Endothelial cell (in vitro differentiated cells): ENCODE measurements at regions not wholly inside any gene's neighbourhood (a gene's known extent, or its start where the extent isn't known, plus 50 kb on each side); places are given as distances from the start of the nearest gene placed in this dataset.

ENCODE experiments used
- DNase-seq: peaks from one replicate; pipeline ENCODE4 v3.0.0; 2021; ENCODE audit warnings: low spot score
- H3K27ac Mint-ChIP-seq: one replicate; pipeline ENCODE4 v1.8.0; 2021; ENCODE audit warnings: mixed read lengths, inconsistent platforms; ENCODE audit not compliant: unreplicated experiment
- H3K27me3 Mint-ChIP-seq: one replicate; pipeline ENCODE4 v1.8.0; 2021; ENCODE audit warnings: mild to moderate bottlenecking, moderate library complexity, mixed read lengths, inconsistent platforms; ENCODE audit not compliant: unreplicated experiment
- H3K36me3 Mint-ChIP-seq: one replicate; pipeline ENCODE4 v1.8.0; 2021; ENCODE audit warnings: mild to moderate bottlenecking, low read depth, mixed read lengths, inconsistent platforms; ENCODE audit not compliant: unreplicated experiment
- H3K4me1 Mint-ChIP-seq: one replicate; pipeline ENCODE4 v1.8.0; 2021; ENCODE audit warnings: mild to moderate bottlenecking, mixed read lengths, inconsistent platforms; ENCODE audit not compliant: unreplicated experiment
- H3K4me3 Mint-ChIP-seq: one replicate; pipeline ENCODE4 v1.8.0; 2021; ENCODE audit warnings: mild to moderate bottlenecking, mixed read lengths, inconsistent platforms; ENCODE audit not compliant: unreplicated experiment
- H3K9me3 Mint-ChIP-seq: one replicate; pipeline ENCODE4 v1.8.0; 2021; ENCODE audit warnings: mixed read lengths, inconsistent platforms; ENCODE audit not compliant: unreplicated experiment
- TF ChIP-seq, protein P1 (sequence below): fragments of 200-600 bp; sonication (generic); IDR thresholded peaks from one replicate; pipeline ENCODE4 v1.5.0; 2021; ENCODE audit warnings: antibody characterized with exemption; ENCODE audit not compliant: unreplicated experiment

GRCh38 chr20:6232436-6232835 is 109.6 kb upstream of the FERMT1 start:
- Mint-ChIP-seq H3K36me3 (no peaks in the 10 kb centered on the region), H3K27ac (no peak overlapping the region), H3K4me3 (no peak overlapping the region), H3K27me3 (no peaks in the 10 kb centered on the region), H3K4me1 (no peaks in the 10 kb centered on the region), H3K9me3 (no peaks in the 10 kb centered on the region)
- TF ChIP-seq, protein P1, sequence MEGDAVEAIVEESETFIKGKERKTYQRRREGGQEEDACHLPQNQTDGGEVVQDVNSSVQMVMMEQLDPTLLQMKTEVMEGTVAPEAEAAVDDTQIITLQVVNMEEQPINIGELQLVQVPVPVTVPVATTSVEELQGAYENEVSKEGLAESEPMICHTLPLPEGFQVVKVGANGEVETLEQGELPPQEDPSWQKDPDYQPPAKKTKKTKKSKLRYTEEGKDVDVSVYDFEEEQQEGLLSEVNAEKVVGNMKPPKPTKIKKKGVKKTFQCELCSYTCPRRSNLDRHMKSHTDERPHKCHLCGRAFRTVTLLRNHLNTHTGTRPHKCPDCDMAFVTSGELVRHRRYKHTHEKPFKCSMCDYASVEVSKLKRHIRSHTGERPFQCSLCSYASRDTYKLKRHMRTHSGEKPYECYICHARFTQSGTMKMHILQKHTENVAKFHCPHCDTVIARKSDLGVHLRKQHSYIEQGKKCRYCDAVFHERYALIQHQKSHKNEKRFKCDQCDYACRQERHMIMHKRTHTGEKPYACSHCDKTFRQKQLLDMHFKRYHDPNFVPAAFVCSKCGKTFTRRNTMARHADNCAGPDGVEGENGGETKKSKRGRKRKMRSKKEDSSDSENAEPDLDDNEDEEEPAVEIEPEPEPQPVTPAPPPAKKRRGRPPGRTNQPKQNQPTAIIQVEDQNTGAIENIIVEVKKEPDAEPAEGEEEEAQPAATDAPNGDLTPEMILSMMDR = no peak
- DNase-seq = no peak

DNA sequence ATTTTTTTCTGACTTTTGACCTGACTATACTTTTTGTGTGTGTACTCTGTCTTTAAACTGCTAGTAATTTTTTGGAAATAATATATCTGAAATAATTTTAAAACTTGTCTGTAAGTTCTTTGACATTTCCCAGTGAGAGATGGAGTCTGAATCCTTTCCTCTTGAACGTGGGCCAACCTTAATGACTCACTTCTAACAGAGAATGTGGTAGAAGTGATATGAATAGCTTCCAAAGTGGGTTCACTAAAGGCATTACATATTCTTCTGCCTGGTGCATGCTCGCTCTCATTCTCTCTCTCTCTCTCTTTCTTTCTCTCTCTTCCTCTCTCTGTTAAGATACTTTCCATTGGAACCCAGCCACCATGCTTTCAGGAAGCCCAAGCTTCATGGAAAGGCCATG is 108.7 kb upstream of the FERMT1 start:
- H3K4me1 Mint-ChIP-seq = no peaks in the 10 kb centered on the region
- TF ChIP-seq, protein P1 = no peak
- H3K27me3 Mint-ChIP-seq = no peaks in the 10 kb centered on the region
- no peaks in the 10 kb centered on the region for H3K36me3 Mint-ChIP-seq
- no peak for DNase-seq
- no peak overlapping the region for H3K4me3 Mint-ChIP-seq
- no peak overlapping the region for H3K27ac Mint-ChIP-seq
- no peaks in the 10 kb centered on the region for H3K9me3 Mint-ChIP-seq

GRCh38 chr20:6228302-6228843 is 105.5 kb upstream of the FERMT1 start:
- H3K4me3 Mint-ChIP-seq = no peak overlapping the region
- no peaks in the 10 kb centered on the region for H3K27me3 Mint-ChIP-seq
- no peaks in the 10 kb centered on the region for H3K4me1 Mint-ChIP-seq
- TF ChIP-seq, protein P1 = no peak
- H3K27ac Mint-ChIP-seq = no peak overlapping the region
- no peak for DNase-seq
- H3K9me3 Mint-ChIP-seq = no peaks in the 10 kb centered on the region
- no peaks in the 10 kb centered on the region for H3K36me3 Mint-ChIP-seq

GRCh38 chr20:6213311-6213710 is 90.5 kb upstream of the FERMT1 start:
- DNase-seq = no peak
- TF ChIP-seq, protein P1 = no peak
- Mint-ChIP-seq H3K27me3 (no peaks in the 10 kb centered on the region), H3K4me1 (no peaks in the 10 kb centered on the region), H3K27ac (no peak overlapping the region), H3K4me3 (no peak overlapping the region), H3K9me3 (no peaks in the 10 kb centered on the region), H3K36me3 (no peaks in the 10 kb centered on the region)

DNA sequence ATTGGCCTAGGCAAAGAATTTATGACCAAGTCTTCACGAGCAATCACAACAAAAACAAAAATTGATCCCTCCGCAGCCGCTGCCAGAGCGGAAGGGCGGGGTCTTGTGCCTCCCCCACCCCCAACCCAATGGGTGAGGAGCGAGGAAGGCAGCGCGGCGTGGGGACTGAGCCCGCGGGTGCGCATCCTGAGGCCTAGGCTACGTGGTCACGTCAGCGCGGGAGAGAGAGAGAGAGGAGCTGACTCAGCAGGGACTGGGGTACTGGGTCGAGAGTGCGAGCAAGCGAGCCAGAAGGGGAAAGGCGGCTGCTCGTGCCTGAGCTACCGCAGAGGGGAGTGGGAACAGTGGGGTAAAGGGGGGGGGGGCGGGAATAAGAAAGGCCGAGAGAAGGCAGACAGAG is 90.1 kb upstream of the FERMT1 start:
- no peaks in the 10 kb centered on the region for H3K27me3 Mint-ChIP-seq
- H3K4me3 Mint-ChIP-seq = no peak overlapping the region
- no peak overlapping the region for H3K27ac Mint-ChIP-seq
- TF ChIP-seq, protein P1 = no peak
- H3K4me1 Mint-ChIP-seq = no peaks in the 10 kb centered on the region
- no peaks in the 10 kb centered on the region for H3K9me3 Mint-ChIP-seq
- DNase-seq = no peak
- H3K36me3 Mint-ChIP-seq = no peaks in the 10 kb centered on the region
